Mammary epithelial cell (primary cell): ENCODE measurements at regions not wholly inside any gene's neighbourhood (a gene's known extent, or its start where the extent isn't known, plus 50 kb on each side); places are given as distances from the start of the nearest gene placed in this dataset.

Experiments
- CTCF ChIP-seq, 2 donors: IDR thresholded peaks in 1 of 2; conservative IDR thresholded peaks in 1 of 2; 2 replicates each; pipeline ENCODE4 v1.5.1; 2011 to 2012; ENCODE audit warnings: inconsistent platforms in 2 of 2, low read length in 2 of 2, mild to moderate bottlenecking in 2 of 2, control low read depth in 1 of 2, low read depth in 1 of 2; ENCODE audit not compliant: insufficient read depth in 1 of 2; ENCODE audit errors: extremely low read depth in 1 of 2
- EZH2 ChIP-seq: IDR thresholded peaks from 2 replicates; pipeline ENCODE4 v1.6.1; 2012; ENCODE audit warnings: low read length, inconsistent platforms, borderline replicate concordance

- no peak for TF ChIP-seq CTCF (conservative IDR thresholded peaks at IDR 0.05 in 1 of 2, IDR thresholded peaks at IDR 0.05 in 1 of 2; ENCODE audit: extremely low read depth in 1 of 2, insufficient read depth in 1 of 2, low read depth in 1 of 2, low read length in 2 of 2)
- no peak for TF ChIP-seq EZH2
Observed at GRCh38 chr2:9765611-9766531, 77.4 kb upstream of the TAF1B start.
